GM21423 (cell line): ENCODE measurements at regions not wholly inside any gene's neighbourhood (a gene's known extent, or its start where the extent isn't known, plus 50 kb on each side); places are given as distances from the start of the nearest gene placed in this dataset.

Experiments used
- ATAC-seq: cut with Tn5 transposase; IDR thresholded peaks from one replicate; pipeline ENCODE4 v1.9.1; 2021; ENCODE audit warnings: mild to moderate bottlenecking, moderate library complexity; ENCODE audit not compliant: unreplicated experiment

GRCh38 chr5:2220741-2221140 lies 338.0 kb upstream of the IRX4 start:
- ATAC-seq: no peak

- ATAC-seq: no peak
Measured at GRCh38 chr5:2219149-2219776, 336.5 kb upstream of the IRX4 start.

- no peak for ATAC-seq
Measured at GRCh38 chr5:2217219-2217618, 334.5 kb upstream of the IRX4 start.

- no peak for ATAC-seq
Measured at GRCh38 chr5:2214910-2215590, 332.3 kb upstream of the IRX4 start.

GRCh38 chr5:2213121-2213730 lies 330.5 kb upstream of the IRX4 start:
- ATAC-seq: no peak

- no peak for ATAC-seq
Measured at GRCh38 chr5:2212481-2212880, 329.8 kb upstream of the IRX4 start.

GRCh38 chr5:2208239-2208544 lies 325.5 kb upstream of the IRX4 start:
- no peak for ATAC-seq

GRCh38 chr5:2207416-2208238 lies 324.9 kb upstream of the IRX4 start:
- no peak for ATAC-seq

GRCh38 chr5:2207109-2207399 lies 324.3 kb upstream of the IRX4 start:
- no peak for ATAC-seq

- ATAC-seq: no peak
Measured at GRCh38 chr5:2206293-2207108, 323.8 kb upstream of the IRX4 start.

GRCh38 chr5:2205596-2206226 lies 323.0 kb upstream of the IRX4 start:
- ATAC-seq: no peak

- ATAC-seq: no peak
Measured at GRCh38 chr5:2205185-2205585, 322.5 kb upstream of the IRX4 start.

GRCh38 chr5:2204366-2205184 lies 321.9 kb upstream of the IRX4 start:
- ATAC-seq: no peak

- no peak for ATAC-seq
Measured at GRCh38 chr5:2203774-2204173, 321.0 kb upstream of the IRX4 start.

GRCh38 chr5:2201832-2202231 lies 319.1 kb upstream of the IRX4 start:
- ATAC-seq: no peak

- no peak for ATAC-seq
Measured at GRCh38 chr5:2201421-2201820, 318.7 kb upstream of the IRX4 start.

- ATAC-seq: no peak
Measured at GRCh38 chr5:2201011-2201410, 318.3 kb upstream of the IRX4 start.

GRCh38 chr5:2200261-2200950 lies 317.7 kb upstream of the IRX4 start:
- ATAC-seq: no peak

- ATAC-seq: no peak
Measured at GRCh38 chr5:2199697-2200096, 317.0 kb upstream of the IRX4 start.
